Stimulated activated CD4-positive, alpha-beta T cell treated with anti-CD3 and anti-CD28 coated beads, Interleukin-12 subunit alpha, Interleukin-12 subunit beta, amount 100 ng/mL, for 48 hours (primary cell): ENCODE measurements at regions not wholly inside any gene's neighbourhood (a gene's known extent, or its start where the extent isn't known, plus 50 kb on each side); places are given as distances from the start of the nearest gene placed in this dataset.

Experiments used
- DNase-seq, 3 donors: peaks; one replicate each; pipeline ENCODE4 v3.0.0-alpha.2; 2020; ENCODE audit warnings: low read depth in 2 of 3, low spot score in 1 of 3

DNA sequence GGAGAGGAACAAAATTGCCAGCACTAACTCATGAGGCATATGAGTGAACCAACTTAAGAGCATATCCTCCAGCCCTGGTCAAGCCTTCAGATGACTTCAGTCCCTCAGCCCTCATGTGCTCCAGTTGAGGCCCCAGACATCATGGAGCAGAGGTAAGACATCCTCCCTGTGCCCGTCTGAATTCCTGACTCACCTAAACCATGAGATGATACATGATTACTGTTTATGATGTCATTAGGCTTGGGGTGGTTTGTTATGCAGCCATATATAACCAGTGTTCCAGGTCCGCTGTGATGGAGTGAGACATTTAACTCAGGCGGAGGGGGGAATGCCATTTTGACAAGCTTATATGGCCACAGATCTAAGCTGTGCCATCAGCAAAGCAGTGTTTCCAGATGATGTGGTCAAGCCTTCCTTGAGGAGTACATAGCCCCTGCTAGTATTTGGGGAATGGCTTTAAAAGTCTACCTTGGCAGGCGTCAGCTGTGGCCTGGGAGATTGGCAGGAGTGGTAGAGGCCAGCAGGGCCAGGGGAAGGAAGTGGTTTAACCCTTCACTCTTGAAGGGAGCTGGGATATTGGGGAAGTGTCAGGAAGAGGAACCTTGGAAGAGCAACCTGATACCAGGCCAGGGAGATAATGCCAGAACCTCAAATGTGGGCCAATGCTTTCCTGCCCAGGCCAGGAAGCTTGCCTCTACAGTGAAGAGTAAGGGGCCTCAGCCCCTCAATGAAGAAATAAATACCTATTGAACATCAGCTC lies 343.0 kb upstream of the PODXL start:
- no peak for DNase-seq

DNA sequence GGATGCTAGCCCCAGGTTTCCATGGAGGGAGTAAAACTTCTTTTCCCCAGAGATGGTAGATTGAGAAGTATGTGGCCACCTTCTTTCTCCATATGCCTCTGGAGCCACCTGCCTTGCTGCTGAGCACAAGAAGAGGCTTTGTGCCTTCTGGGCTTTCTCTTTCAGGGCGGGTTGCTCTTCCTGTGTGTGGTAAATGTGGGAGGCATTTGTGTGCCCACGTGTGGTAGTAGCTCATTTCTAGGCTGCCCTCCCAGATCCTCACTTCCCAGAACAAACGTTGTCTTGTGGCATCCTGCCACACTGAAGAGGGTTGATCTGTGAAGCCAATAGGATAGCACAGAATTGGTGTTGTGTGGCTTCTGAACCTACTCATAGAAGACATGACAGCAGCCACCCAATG lies 342.0 kb upstream of the PODXL start:
- no peak for DNase-seq

DNA sequence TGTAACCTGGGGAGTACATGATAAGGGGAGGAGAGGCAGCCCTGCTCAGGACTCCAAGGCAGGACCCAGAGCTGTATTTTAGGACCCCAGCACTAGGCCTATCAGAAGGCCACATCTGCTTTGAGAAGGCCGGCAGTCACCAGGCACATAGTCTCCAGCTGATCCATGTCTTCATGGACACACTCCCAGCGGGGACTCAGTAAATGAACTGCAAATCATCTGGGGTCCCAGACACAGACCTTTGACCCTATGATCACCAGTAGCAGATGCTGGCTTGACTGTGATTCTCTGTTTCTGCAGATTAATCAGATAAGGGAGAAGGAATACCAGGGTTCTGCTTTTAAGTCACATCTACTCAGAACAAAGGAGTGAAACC lies 341.4 kb upstream of the PODXL start:
- no peak for DNase-seq

DNA sequence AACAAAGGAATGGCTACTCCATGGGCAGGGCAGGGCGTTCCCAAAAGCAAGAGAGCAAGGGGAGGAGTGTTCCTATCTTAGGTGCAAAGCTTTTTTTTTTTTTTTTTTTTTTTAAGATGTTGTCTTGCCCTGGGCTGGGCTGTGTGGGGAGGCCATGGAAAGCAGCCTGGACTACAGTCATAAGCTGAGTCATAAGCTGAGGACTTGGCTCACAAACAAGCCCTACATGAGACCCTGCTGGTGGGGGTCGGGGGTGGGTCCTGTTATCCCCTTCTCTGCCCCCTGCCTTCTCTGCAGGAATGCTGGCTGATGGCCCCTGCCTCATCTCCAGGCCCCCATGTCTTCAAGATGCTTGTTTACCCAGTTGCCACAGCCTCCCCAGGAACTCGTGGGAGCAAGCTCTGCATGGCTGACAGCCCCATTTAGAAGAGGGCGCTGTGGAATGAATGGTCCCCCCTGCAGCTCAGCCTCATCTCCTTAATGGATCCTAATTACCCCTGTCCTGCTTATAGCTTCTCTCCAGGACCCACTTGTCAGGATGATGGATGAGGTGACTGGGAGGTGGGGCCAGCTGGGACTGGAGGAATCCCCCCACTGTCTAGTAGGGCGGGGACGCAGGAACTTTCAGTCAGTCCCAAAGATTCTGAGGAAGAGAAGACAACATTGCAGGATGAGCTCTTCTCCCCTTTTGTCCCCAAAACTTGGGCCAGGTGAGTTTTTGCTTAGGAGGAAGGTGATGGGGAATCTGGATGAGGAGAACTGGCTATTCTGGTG lies 340.8 kb upstream of the PODXL start:
- DNase-seq, result no peak

DNA sequence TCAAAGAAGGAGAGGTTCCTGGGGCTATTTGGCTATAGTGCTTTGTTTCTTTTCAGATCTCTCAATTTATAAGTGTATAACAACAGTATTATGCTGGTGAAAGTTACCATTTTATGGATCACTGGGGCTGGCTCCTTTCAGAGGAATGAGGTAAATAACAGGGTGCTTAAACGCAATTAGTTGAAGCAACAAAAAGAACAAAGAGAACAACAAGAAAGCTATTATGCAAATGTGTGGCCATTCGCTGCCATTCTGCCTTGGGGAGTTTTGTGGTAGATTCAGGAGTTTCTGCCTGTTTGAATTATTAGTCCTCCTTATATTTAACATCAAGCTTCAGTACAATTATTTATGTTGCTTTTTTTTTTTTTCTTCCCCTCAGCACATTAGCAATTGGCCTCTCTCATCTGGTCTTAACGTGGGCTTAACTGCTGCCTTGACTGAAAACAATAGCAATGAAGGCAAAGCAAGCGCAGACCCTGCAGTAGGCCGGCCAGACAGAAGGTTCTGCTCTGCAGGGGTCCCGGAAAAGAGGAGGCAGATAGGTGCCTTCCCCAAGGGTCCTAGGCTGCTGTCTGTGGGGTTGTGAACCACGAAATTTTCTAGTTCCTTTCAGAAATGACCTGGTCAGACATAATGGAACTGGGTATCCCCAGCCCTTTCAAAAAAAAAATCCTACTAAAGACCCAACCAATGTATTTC lies 339.9 kb upstream of the PODXL start:
- DNase-seq, result no peak

DNA sequence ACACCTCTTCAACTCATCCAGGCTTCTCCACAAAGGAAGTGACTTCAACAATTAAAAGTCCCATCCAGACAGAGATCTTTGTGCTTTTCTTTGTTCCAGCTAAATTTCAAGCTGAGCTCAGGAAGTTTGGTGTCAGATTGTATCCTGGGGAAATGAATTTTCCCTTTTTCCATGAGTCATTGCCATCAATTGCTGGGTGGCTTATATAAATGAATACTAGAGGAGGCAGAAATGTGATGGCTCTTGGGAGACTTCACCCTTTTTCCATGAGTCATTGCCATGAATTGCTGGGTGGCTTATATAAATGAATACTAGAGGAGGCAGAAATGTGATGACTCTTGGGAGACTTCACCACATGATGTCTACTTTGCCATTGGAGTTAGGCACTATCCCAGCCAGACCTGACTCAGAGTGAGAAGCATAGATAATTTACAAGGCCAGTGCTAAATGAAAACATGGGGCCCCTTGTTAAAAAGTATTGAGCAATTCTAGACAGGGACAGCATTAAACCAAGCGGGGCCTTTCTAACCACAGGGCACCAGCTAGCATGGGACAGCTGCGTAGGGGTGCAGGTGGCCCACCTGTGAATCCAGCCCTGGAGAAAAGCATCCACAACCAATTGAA lies 339.2 kb upstream of the PODXL start:
- DNase-seq, result no peak

DNA sequence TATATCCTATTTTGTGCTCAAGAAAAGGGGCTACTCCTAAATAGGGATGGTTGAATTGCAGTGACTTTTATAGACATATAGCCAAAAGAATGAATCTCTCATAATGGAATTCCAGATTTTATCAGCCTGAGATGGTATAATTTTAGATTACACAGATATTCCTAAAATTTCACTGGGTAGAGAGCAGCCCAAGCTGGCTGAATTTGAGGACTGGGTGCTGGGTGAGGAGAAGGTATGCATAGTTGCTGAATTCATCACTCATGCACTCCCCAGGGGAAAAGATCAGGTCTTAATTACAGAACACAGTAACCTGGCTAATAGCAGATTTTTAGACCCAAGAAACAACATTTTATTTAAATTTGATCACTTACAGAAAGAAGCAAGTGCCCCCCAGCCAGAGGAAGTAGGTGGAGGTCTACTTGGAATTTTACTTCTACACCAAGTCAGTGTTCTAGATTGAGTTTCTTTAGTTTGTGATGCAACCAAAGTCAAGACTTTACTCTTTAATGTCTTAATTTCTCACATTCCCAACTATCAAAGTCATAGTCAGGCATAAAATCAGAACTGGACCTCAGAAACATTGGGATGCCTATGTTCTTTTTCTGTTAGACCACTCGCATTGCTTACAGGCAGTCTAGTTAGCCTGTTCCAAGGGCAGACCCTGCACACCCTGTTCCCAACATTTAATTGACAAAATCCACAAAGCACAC lies 337.4 kb upstream of the PODXL start:
- DNase-seq, result no peak

DNA sequence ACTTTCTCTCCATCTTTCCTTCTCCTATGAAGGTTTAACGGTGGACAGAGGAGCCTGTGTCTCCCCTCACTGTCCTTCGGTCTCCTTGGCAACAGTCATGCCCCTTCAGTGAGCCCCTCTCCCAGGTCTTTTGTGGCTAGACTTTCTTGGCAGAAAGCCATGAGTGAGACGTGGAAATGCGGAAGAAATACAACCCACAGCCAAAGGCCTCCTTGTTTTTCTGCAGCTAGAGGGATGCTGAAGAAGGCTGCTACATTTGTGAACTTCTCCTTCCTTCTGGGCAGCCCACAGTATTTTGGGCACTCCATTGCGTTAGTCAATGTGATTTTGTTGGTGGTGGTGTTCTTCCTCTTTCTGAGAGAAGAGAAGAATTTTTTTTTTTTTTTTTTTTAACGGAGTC lies 333.7 kb upstream of the PODXL start:
- no peak for DNase-seq

DNA sequence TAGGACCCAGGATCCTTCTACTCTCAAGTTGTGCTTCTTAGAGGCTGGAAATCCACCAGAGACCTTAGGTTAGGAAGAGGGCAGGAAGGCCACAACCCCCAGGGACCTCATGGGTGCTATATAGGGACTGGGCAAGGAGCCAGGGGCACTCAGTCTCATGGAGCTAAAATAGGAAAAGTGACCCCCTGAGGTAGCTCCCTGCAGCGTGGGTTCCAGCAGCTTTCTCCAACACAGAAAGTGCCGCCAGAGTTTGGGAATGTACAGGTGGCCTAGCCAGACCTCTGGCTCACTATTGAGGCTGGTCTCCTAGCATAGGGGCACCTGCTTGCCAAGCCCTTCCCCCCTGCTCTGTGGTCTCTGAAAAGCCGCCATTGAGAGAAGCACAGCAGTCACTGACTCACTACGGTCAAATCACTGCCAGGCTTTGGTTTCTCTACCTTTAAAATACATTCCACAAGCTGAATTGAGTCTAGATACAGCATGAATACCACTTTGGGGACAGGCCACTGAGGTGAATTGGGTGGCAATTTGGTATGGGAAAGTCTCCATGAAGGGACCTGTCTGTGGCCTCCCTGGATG lies 333.2 kb upstream of the PODXL start:
- no peak for DNase-seq

DNA sequence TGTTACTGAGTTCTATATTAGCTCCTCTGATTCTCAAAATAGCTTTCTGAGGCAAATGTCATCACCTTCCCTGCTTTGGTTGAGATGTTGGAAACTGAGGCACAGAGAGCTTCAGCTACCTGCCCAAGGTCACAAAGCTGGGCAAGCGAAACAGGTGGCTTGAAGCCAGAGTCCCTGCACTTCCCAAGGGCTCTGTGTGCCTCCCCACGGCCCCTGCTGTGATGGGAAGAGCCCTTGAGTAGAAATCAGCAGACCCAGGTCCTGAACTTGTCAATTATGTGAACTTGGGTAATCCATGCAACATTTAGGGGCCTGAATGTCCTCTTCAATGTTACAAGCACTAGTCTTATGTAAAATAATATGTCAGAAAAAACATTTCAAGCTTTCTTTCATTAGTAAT lies 327.3 kb upstream of the PODXL start:
- DNase-seq, result no peak

DNA sequence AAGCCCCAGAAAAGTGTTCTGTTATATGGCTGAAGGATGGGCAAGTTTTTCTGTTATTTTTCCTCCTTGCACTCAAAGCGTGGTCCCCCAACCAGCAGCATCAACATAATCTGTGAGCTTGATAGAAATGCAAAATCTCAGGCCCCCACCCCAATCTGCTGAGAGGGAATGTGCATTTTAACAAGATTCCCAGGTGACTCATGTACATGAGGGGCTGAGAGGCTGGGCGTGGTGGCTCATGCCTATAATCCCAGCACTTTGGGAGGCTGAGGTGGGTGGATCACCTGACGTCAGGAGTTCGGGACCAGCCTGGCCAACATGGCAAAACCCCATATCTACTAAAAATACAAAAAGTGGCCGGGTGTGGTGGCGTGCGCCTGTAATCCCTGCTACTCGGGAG lies 326.8 kb upstream of the PODXL start:
- no peak for DNase-seq

DNA sequence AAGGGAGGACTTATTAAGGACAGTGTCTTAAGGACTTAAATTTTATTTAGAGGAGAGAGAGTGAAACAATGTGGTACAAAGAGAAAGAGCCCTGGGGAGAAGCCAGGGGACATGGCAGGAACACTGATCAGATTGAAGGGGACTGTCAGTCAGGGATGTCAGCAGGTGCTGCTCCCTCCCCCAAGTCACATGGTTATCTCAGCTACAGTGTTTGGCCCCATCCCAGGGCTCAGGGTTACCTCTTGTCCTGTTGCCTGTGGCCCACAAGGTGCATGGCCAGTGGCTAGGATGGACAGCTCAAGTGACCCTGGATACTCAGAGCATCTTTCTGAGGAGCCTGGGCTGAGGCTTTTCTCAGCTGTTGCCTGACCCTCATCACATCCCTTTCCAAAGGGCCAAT lies 325.9 kb upstream of the PODXL start:
- no peak for DNase-seq

DNA sequence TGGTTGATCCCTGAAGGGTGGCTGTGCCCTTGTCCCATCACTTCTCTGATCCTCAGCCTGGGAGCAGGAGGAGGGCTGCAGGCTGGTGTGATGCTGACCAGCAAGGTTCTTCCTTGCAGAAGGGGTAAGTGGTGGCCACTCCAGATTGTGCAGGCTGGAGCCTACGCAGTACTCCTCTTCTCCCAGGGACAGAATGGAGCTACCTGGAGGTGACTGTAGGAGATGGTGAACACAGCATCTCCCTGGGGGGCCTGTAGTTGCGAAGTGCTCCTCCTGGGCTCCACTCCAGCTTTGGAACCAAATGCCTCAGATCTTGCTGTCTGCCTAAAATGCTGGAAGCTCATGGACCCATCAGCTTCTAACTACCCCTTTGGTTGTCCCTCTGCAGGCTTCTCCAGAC lies 323.6 kb upstream of the PODXL start:
- DNase-seq, result no peak

DNA sequence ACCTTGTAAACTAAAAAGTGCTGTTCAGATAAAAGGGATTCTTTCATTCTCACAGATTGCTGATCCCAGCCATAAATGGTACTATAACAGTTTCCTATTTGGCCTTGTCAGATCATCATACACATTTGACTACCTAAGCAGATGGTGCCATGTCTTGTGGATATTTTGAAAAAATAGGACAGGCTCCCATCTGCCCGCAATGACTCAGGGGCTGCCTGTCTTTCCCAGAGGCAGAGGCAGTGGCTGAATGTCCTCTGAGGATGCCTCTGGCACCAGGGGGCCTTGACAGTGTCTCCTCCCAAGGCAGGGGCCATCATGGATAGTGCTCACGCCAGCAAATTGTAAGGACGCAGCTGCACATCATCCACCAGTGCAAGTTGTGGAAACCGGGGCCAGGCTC lies 323.0 kb upstream of the PODXL start:
- no peak for DNase-seq

DNA sequence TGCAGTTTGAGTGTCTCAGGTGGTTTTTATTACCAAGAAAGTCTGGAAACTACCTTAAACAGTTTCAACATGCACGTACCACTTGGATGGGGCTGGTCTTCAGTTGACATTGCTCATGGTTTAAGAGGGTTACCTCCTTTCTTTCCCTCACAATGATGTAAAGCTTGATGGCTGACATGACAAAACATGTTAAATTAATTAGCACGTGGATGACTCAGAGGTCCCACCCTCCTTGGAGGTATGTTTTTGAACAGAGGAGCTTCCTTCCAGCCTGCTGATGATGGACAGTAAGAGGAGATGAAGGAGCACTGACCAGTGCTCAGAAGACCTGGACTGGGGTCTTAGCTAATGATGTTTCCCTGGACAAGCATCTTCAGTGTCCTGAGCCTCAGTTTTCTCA lies 322.3 kb upstream of the PODXL start:
- no peak for DNase-seq

DNA sequence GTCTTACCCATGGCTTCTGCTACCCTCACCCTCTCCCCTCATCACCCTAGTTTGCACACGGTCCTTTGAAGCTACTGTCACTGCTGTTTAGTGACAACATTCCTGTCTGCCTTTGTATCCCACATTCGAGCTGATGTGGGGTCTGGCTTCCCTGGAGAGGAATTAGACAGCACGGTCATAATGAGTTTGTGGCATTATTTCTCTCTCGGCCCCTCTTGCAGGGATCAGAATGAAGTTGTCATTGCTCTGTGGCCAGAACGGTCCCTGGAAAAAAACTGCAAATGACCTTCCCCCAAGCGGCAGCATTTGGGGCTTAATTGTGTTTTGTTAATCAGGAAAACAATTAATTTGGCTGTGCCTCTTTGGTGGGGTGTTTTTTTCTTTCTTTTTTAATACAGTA lies 317.2 kb upstream of the PODXL start:
- DNase-seq, result no peak

DNA sequence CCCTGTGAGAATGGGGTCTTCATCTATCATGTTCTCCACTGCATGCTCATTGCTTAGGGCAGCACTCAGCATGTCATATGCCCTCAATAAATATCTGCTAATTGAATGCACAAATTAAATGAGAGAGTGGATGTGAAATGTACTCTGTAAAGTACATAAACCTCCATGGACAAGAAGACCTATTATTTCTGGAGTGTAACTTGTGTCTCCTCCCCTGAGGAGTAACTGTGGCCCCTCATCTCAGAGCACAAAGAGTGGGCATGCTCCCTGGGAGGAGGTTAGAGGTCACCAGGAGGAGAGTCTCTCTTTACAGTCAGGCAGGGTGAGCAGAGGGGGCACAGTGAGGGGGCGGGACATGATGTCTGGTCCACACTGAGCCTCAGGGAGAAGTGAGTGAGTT lies 313.6 kb upstream of the PODXL start:
- no peak for DNase-seq

DNA sequence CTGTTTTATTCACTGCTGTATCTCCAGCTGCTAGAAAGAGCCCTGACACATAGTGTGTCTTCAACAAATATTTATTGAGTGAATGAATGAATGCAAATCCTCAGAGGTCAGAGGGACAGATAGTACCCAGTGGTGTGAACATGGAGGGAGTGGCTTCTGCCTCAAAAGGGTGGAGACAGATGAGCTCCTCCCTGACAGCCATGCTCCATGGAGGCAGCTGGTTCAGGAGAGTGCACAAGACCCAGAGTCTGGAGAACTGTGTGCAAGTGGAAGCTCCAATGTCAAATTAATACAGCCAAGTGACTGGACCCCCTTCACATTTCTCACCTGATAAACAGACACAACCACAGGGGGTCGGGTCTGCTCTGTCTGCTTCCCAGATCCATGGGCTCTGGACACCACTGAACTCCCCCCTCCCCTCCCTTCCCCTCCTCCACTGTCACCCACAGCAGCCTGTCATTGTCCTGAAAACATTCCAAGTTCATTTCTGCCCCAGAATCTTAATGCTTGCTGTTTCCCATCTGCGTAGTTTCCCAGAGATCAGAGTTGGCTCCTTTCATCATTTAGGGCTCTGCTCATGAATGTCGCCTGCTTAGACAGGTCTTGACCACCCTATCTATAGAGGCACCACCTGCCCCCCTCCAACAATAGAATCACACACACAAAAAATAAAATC lies 312.9 kb upstream of the PODXL start:
- no peak for DNase-seq

DNA sequence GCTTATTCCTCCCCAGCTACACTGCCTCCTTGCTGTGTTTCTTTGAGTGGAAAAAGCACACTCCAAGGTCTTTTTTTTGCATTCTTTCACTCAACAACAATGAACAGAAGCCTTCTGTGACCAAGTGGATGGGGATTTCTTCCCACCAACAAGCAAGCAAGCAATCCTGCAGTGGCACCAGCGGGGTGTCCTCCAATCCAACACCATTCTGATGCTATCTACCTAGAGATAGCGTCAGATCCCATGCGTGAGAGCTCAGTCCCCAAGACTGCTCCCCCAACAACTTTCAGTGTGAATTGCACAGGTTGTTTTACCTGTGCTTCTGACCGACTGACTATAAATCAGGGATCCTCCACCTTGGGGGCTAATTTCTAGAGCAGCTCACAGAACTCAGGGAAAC lies 311.0 kb upstream of the PODXL start:
- DNase-seq, result no peak

DNA sequence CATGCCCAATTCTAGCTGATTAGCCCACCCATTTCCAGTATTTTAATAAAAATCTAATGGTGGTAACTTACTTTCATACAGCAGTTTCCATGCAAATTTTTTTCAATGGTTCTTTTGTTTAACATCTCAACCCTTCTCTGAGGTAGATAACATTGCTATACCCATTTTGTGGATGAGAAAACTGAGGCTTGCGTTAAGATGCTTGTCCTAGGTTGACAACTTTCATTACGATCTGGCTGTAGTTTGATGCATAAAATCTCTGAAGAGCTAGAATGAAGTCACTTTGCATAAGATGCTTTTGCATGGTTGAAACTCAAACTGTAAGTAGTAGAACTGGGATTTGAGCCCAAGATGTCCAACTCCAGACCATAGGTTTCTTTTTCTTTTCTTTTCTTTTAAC lies 309.5 kb upstream of the PODXL start:
- DNase-seq, result no peak
